T-helper 2 cell treated with Interferon-gamma antibody and Interleukin-4, amounts not matched to agents 100 ng/mL and 5 ng/mL, for 36 hours (primary cell): ENCODE measurements at regions not wholly inside any gene's neighbourhood (a gene's known extent, or its start where the extent isn't known, plus 50 kb on each side); places are given as distances from the start of the nearest gene placed in this dataset.

Source experiments
- intact Hi-C: fragments of 100-400 bp; cut with micrococcal nuclease; formaldehyde crosslinking; loops from one replicate; pipeline ENCODE4 v1.15.1; 2023

- intact Hi-C loops: loop anchor here (5.0 kb wide), 2 partner anchors 318 to 688 kb away; no protein-coding TSS in a partner anchor
These were observed 237.7 kb downstream of the SYK start for GRCh38 chr9:91039125-91039834.

DNA sequence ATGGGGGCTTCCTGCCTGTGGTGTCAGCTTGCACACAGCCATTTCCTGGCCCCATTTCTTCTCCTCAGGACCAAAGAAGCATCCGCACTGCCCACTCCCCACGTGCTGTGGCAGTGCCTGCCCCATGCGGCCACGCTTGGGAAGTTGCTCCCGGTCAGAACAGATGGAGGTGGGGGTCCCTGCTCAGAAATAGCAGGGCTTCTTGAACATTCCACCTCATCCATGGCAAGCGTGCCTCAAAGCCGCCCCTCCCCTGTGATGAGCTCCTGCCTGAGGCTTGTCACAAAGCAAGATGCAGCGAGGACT, 238.2 kb downstream of the SYK start:
- intact Hi-C loops: loop anchor here (5.0 kb wide), 2 partner anchors 318 to 688 kb away; no protein-coding TSS in a partner anchor

DNA sequence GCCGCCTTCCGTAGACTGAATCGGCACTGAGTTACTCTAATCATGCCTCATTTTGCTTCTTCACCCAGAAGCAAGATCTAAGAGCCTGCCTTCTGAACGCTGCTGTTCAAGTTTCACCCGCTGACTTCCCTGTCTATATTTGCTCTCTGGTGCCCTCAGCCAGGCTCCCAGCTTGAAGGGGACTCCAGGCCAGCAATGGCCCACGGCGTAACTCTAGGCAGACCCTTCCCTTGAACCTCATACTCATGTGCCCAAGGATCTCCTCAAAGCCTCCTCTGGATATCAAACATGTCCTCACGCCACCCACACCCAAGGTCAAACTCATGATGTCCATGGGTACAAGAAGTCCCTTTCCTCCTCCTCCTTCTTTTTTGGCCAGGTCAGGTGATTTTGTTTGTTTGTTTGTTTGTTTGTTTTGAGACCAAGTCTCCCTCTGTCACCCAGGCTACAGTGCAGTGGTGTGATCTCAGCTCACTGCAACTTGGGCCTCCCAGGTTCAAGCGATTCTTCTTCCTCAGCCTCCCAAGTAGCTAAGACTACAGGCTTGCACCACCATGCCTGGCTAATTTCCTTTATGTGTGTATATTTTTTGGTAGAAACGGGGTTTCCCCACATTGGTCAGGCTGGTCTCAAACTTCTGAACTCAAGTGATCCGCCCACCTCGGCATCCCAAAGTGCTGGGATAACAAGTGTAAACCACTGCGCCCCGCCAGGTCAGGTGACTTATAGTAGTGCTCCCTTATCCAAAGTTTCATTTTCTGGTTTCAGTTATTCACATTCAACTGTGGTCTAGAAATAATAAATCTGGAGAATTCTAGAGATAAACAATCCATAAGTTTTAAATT, 239.0 kb downstream of the SYK start:
- intact Hi-C loops: no loop called here

GRCh38 chr9:91042024-91042423, 240.4 kb downstream of the SYK start:
- intact Hi-C loops: no loop called here

GRCh38 chr9:91042541-91042940, 240.9 kb downstream of the SYK start:
- intact Hi-C loops: no loop called here

DNA sequence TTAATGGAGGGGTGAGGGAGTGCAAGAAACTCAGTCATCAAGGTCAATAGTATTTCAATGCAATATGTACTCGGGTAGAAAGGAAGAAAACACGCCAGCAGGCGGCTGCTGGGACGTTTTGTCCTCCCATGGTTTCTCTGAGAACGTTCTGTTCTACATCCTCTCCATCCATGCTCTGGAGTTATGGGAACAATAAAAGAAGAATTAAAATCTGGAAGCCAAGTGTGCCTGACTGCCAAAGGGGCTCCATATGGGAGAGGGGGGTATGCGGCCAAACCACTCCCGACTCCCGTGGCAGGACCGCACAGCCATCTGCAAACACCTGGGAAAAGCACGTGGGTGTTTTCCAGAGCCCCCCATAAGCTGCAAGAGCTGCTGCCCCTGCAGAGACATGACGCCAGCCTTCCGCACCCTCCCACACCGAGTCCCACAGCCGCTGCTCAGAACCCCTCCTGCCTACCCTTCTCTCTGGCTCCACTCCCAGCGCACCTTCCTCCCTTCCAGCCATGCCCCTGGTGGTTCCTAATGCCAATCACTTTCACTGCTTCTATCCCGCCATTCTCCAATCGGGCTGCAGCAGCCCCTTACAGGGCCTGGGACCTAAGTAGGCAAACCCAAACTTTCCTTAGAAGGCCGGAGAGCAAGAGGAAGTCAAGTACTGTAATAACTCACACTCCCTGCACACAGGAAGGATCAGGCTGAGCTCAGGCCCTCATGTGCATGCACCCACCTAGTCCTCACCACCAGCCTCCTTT, 241.6 kb downstream of the SYK start:
- intact Hi-C loops: no loop called here

- intact Hi-C loops: no loop called here
These were observed 242.2 kb downstream of the SYK start for GRCh38 chr9:91043811-91044175.

DNA sequence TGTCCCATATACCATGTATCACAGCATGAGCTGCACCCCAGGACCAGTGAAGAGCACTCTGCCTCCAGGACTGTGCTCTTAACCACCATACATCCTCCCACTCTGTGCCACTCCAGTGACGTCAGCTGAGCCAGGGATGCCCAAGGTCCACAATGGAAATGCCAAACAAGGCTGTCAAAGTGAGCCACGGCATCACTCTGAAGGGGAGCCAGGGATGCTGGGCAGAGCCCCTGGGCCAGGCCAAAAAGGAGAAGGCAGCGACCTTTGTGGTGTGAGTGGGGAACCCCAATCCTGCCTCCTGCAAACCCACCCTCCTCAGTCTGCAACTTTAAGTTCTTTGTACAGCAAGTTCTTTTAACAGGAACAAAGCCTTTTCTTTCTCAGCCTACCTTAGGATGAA, 242.7 kb downstream of the SYK start:
- intact Hi-C loops: no loop called here

DNA sequence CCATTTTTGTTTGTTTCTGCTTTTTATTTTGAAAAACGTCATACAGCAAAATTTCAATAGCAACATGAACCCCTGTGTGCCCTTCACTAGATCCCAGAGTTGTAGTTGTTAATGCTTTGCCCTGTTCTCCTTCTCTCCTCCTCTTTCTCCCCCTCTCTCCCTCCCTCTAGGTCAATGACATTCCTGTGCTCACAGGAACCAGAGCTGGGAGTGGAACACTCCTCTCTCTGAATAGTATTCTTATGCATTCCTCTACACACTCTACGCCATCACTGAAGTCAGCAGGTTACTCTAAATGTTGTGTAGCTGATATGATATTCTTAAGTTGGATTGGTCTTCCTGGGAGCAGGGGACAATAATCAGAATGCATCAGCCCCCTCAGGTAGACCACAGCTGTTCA, 243.4 kb downstream of the SYK start:
- intact Hi-C loops: no loop called here

- intact Hi-C loops: loop anchor here (1.0 kb wide), 1 partner anchor 104 kb away; no protein-coding TSS in a partner anchor
These were observed 245.9 kb downstream of the SYK start for GRCh38 chr9:91047529-91047928.

- intact Hi-C loops: loop anchor here (1.0 to 2.0 kb wide), 5 partner anchors 11 to 103 kb away; no protein-coding TSS in a partner anchor
These were observed 246.5 kb downstream of the SYK start for GRCh38 chr9:91047993-91048607.

GRCh38 chr9:91048749-91049148, 247.1 kb downstream of the SYK start:
- intact Hi-C loops: loop anchor here (1.0 to 2.0 kb wide), 4 partner anchors 11 to 83 kb away; no protein-coding TSS in a partner anchor

DNA sequence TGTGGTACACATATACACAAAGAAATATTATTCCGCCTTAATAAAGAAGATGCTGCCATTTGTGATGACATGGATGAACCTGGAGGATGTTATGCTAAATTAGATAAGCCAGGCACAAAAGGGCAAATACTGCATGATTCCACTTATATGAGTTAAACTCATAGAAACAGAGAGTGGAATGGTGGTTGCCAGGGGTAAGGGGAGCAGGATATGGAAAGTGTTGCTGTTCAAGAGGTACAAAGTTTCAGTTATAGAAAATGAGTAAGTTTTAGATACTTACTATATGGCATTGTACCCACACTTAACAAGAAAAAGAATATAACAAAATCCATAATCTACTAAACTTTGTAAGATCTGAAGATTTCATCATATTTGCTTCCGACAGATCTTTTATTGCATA, 252.2 kb downstream of the SYK start:
- intact Hi-C loops: no loop called here

DNA sequence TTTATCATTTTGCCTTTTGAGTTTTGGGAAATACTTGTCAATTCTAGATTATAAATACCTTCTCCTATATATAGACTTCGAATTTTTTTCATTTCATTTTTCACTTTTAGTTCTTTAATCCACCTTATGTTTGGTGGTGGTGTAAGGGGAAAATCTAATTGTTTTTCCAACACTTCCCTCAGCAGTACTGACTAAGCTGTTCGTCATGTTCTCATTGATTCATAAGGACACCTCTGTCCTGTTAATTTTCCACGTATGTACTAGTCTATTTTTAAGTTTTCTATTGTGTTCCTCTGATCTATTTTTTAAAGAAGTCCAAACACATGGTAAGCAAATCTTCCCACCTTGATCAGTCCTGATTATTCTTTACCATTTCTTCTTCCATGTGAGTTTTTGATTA, 254.2 kb downstream of the SYK start:
- intact Hi-C loops: no loop called here

DNA sequence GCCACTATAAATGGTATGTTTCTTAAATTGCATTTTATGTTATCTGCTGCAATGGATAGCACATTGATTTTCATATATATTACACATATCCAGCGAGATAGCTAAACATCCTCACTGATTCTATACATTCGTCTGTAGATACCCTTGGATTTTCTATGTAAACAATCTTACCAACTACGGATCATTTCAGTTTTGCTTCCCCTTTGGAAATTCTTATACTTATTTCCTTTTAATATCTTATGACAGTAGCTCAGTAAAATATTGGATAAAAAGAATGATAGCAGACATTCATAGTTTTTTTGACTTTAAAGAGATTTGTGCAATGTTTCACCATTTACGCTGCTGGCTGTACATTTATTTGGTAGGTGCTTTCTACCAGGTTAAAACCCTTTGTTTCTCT, 254.9 kb downstream of the SYK start:
- intact Hi-C loops: no loop called here

DNA sequence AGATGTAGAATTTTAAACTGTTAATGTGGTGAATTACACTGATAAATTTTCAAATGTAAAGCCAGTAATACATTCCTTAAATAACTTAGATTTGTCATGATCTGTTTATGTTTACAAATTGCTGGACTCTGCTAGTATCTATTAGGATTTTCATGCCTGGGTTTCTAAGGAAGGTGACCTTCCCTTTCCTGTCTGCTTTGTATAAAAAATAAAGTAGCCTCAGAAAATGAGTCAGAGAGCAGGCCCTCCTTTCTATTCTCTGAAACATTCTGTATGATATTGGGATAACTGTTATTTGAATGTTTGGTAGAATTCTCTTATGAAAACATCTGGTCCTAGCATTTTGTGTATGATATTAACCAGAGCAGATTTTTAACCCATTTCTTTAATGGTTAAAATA, 255.3 kb downstream of the SYK start:
- intact Hi-C loops: no loop called here

DNA sequence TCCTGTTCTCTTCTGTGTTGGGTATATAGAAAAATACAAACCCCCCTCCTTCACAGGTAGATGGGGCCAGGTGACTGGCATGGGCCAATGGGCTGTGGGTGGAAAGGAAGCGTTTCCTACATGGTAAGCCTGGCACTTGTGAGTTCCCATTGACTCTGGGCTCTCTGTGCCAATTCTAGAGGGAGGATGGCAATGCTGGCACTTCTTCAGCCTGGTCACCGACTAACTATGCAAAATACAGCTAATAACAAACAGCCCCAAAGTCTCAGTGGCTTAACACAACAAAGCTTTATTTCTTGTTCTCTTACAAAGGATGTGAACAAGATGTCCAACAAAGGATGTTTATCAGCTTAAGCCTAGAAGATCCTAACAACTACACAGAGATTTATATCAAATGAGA, 258.1 kb downstream of the SYK start:
- intact Hi-C loops: no loop called here

DNA sequence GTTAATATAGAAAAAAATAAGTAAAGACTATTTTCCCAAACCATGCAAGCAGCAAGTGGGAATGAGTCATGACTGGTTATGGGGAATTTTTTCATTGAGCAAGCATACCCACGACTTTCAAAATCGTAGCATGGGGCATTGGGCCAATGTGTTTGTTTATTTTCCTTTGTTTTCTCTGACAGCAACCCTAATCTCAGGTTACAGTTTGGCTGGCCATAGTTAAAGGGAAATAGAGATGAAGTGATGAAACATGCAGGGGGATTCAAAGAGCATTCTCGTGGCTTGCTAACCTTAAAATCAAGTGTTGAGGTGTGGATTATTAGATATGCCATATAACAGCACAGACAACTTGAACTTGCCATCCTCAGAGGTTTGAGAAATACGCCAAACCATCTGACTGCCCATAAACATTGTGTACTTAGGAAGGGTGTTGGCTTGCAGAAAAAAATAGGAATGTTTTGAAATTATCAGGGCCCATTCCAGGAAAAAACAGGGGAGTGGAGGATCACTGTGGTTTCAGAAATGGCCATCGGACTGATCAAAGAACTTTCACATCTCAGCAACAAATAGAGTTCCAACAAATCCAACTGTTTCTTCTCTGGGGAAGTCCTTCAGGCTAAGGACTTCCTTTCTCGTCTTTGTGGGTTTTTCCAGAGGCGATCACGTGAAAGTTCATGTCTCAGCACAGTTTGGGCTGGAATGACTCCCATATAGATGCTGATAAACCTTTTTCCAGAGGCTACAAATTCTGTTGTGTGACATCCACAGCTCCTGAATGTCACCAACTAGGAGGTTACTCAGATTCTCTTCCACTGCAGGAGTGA, 259.1 kb downstream of the SYK start:
- intact Hi-C loops: no loop called here

DNA sequence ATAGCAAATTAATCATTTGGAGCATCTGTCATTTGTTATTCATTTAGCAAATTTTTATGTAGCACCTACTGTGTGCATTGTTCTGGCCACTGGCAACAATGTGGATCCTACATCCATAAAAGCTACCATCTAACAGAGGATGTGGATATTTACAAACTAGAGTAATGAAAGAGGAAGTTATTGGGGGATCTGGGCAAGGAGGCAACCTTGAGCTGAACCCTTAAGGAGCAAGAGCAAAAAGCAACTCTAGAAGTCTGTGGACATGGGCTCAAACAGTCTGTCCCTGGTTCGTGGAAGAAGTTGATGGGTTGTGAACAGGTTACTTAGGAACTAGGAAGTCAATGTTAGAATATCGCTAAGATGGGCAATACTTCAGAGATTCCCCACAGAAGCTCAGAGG, 259.9 kb downstream of the SYK start:
- intact Hi-C loops: no loop called here

GRCh38 chr9:91062281-91062680, 260.7 kb downstream of the SYK start:
- intact Hi-C loops: no loop called here

GRCh38 chr9:91063471-91063870, 261.9 kb downstream of the SYK start:
- intact Hi-C loops: no loop called here
